Stimulated activated CD4-positive, alpha-beta T cell treated with anti-CD3 and anti-CD28 coated beads, TNF-alpha, amount 100 ng/mL, for 1 hour (primary cell): ENCODE measurements at regions not wholly inside any gene's neighbourhood (a gene's known extent, or its start where the extent isn't known, plus 50 kb on each side); places are given as distances from the start of the nearest gene placed in this dataset.

Source experiments
- DNase-seq, 3 donors: peaks; one replicate each; pipeline ENCODE4 v3.0.0-alpha.2; 2020; ENCODE audit warnings: low read depth in 3 of 3, low spot score in 1 of 3

GRCh38 chr22:49660321-49660720, 167.4 kb downstream of the BRD1 start:
- DNase-seq = no peak

- DNase-seq = no peak
Observed at GRCh38 chr22:49659924-49660315, 167.8 kb downstream of the BRD1 start.

GRCh38 chr22:49659281-49659923, 168.3 kb downstream of the BRD1 start:
- no peak for DNase-seq

GRCh38 chr22:49658902-49659280, 168.8 kb downstream of the BRD1 start:
- no peak for DNase-seq

GRCh38 chr22:49657974-49658590, 169.6 kb downstream of the BRD1 start:
- DNase-seq = no peak

GRCh38 chr22:49657275-49657973, 170.2 kb downstream of the BRD1 start:
- peak; percentile 30 to 56 (median 48) for DNase-seq

- peak in 1 of 3 donors; percentile 25 for DNase-seq
Observed at GRCh38 chr22:49656883-49657274, 170.8 kb downstream of the BRD1 start.

- DNase-seq = no peak
Observed at GRCh38 chr22:49656291-49656851, 171.3 kb downstream of the BRD1 start.

- no peak for DNase-seq
Observed at GRCh38 chr22:49655168-49655812, 172.4 kb downstream of the BRD1 start.

GRCh38 chr22:49650336-49651241, 177.1 kb downstream of the BRD1 start:
- no peak for DNase-seq

- DNase-seq = no peak
Observed at GRCh38 chr22:49649166-49650068, 178.3 kb downstream of the BRD1 start.

- DNase-seq = no peak
Observed at GRCh38 chr22:49648053-49648452, 179.6 kb downstream of the BRD1 start.

GRCh38 chr22:49647627-49648026, 180.0 kb downstream of the BRD1 start:
- no peak for DNase-seq

- no peak for DNase-seq
Observed at GRCh38 chr22:49646876-49647275, 180.8 kb downstream of the BRD1 start.

- DNase-seq = no peak
Observed at GRCh38 chr22:49645791-49646550, 181.7 kb downstream of the BRD1 start.

- no peak for DNase-seq
Observed at GRCh38 chr22:49645257-49645656, 182.4 kb downstream of the BRD1 start.

GRCh38 chr22:49643998-49644397, 183.7 kb downstream of the BRD1 start:
- no peak for DNase-seq

- no peak for DNase-seq
Observed at GRCh38 chr22:49643466-49643865, 184.2 kb downstream of the BRD1 start.

- no peak for DNase-seq
Observed at GRCh38 chr22:49642741-49643140, 184.9 kb downstream of the BRD1 start.
